ENCODE measurements at regions not wholly inside any gene's neighbourhood (a gene's known extent, or its start where the extent isn't known, plus 50 kb on each side); places are given as distances from the start of the nearest gene placed in this dataset.

GRCh38 chr6:148620579-148621298 is 126.1 kb upstream of the UST start:
- Histone ChIP-seq H2AFZ (ENCODE audit: low read depth, low read length) (no peak overlapping the region), H3K4ac (ENCODE audit: low read depth in 1 of 2, low read length in 2 of 2) (no peak overlapping the region), H2BK5ac (ENCODE audit: low read depth, low read length, poor library complexity, severe bottlenecking) (no peak overlapping the region), H3K14ac (ENCODE audit: low read length in 2 of 2) (no peak overlapping the region), H2BK15ac (ENCODE audit: low read depth, poor library complexity, severe bottlenecking) (no peak overlapping the region), H3K4me3 (ENCODE audit: insufficient read depth in 1 of 2, low read depth in 1 of 2, low read length in 2 of 2) (no peak overlapping the region), H3K79me1 (replicated peaks; ENCODE audit: low read length, poor library complexity, severe bottlenecking) (no peaks in the 10 kb centered on the region), H2AK5ac (ENCODE audit: low read length, severe bottlenecking) (no peak overlapping the region), H3K27me3 (ENCODE audit: control insufficient read depth in 1 of 2, insufficient read depth in 1 of 2, low read length in 2 of 2) (no peaks in the 10 kb centered on the region), H3K9me3 (ENCODE audit: control insufficient read depth, low read length) (no peaks in the 10 kb centered on the region), H3K4me2 (ENCODE audit: low read length, poor library complexity, severe bottlenecking) (no peak overlapping the region), H2BK120ac (ENCODE audit: low read depth, low read length) (no peak overlapping the region), H3K4me1 (ENCODE audit: control insufficient read depth, insufficient read depth, low read depth, low read length) (no peaks in the 10 kb centered on the region), H2BK12ac (ENCODE audit: low read length in 2 of 2) (no peak overlapping the region), H3K23ac (ENCODE audit: low read length in 2 of 2) (no peak overlapping the region), H3K9ac (ENCODE audit: low read length) (no peak overlapping the region), H4K91ac (ENCODE audit: low read length) (no peak overlapping the region), H3K18ac (ENCODE audit: low read depth in 1 of 2, low read length in 2 of 2) (no peak overlapping the region), H4K8ac (ENCODE audit: low read length) (no peak overlapping the region), H3K27ac (ENCODE audit: low read length, poor library complexity, severe bottlenecking) (no peak overlapping the region), H3K36me3 (ENCODE audit: control insufficient read depth in 1 of 2, insufficient read depth in 2 of 2, low read depth in 1 of 2, low read length in 2 of 2) (no peaks in the 10 kb centered on the region)
- WGBS: 89% methylated on average over 5 of the region's 5 CpGs
- no peak for DNase-seq

GRCh38 chr6:148625609-148626008 is 121.2 kb upstream of the UST start:
- Histone ChIP-seq H2AK5ac (ENCODE audit: low read length, severe bottlenecking) (no peak overlapping the region), H2AFZ (ENCODE audit: low read depth, low read length) (no peak overlapping the region), H4K8ac (ENCODE audit: low read length) (no peak overlapping the region), H3K4ac (ENCODE audit: low read depth in 1 of 2, low read length in 2 of 2) (no peak overlapping the region), H2BK120ac (ENCODE audit: low read depth, low read length) (no peak overlapping the region), H2BK15ac (ENCODE audit: low read depth, poor library complexity, severe bottlenecking) (no peak overlapping the region), H3K23ac (ENCODE audit: low read length in 2 of 2) (no peak overlapping the region), H3K36me3 (ENCODE audit: control insufficient read depth in 1 of 2, insufficient read depth in 2 of 2, low read depth in 1 of 2, low read length in 2 of 2) (no peaks in the 10 kb centered on the region), H3K4me3 (ENCODE audit: insufficient read depth in 1 of 2, low read depth in 1 of 2, low read length in 2 of 2) (no peak overlapping the region), H2BK5ac (ENCODE audit: low read depth, low read length, poor library complexity, severe bottlenecking) (no peak overlapping the region), H3K9me3 (ENCODE audit: control insufficient read depth, low read length) (no peaks in the 10 kb centered on the region), H3K79me1 (replicated peaks; ENCODE audit: low read length, poor library complexity, severe bottlenecking) (no peaks in the 10 kb centered on the region), H3K27me3 (ENCODE audit: control insufficient read depth in 1 of 2, insufficient read depth in 1 of 2, low read length in 2 of 2) (no peaks in the 10 kb centered on the region), H3K18ac (ENCODE audit: low read depth in 1 of 2, low read length in 2 of 2) (no peak overlapping the region), H3K14ac (ENCODE audit: low read length in 2 of 2) (no peak overlapping the region), H2BK12ac (ENCODE audit: low read length in 2 of 2) (no peak overlapping the region), H3K4me1 (ENCODE audit: control insufficient read depth, insufficient read depth, low read depth, low read length) (no peaks in the 10 kb centered on the region), H3K27ac (ENCODE audit: low read length, poor library complexity, severe bottlenecking) (no peak overlapping the region), H3K9ac (ENCODE audit: low read length) (no peak overlapping the region), H3K4me2 (ENCODE audit: low read length, poor library complexity, severe bottlenecking) (no peak overlapping the region), H4K91ac (ENCODE audit: low read length) (no peak overlapping the region)
- no CpG with 5 or more reads among the region's 2 CpGs for WGBS
- DNase-seq: no peak

- no peak overlapping the region for H3K14ac ChIP-seq (ENCODE audit: low read length in 2 of 2)
- no peaks in the 10 kb centered on the region for H3K36me3 ChIP-seq (ENCODE audit: control insufficient read depth in 1 of 2, insufficient read depth in 2 of 2, low read depth in 1 of 2, low read length in 2 of 2)
- no peak overlapping the region for H3K23ac ChIP-seq (ENCODE audit: low read length in 2 of 2)
- peak overlapping the region; percentile 17 for H3K9ac ChIP-seq (ENCODE audit: low read length)
- no peak overlapping the region for H2BK12ac ChIP-seq (ENCODE audit: low read length in 2 of 2)
- H4K8ac ChIP-seq (ENCODE audit: low read length): no peak overlapping the region
- H2AFZ ChIP-seq (ENCODE audit: low read depth, low read length): no peak overlapping the region
- no peaks in the 10 kb centered on the region for H3K4me1 ChIP-seq (ENCODE audit: control insufficient read depth, insufficient read depth, low read depth, low read length)
- H2BK15ac ChIP-seq (ENCODE audit: low read depth, poor library complexity, severe bottlenecking): no peak overlapping the region
- H3K4me2 ChIP-seq (ENCODE audit: low read length, poor library complexity, severe bottlenecking): no peak overlapping the region
- H2AK5ac ChIP-seq (ENCODE audit: low read length, severe bottlenecking): no peak overlapping the region
- no peak overlapping the region for H3K4ac ChIP-seq (ENCODE audit: low read depth in 1 of 2, low read length in 2 of 2)
- H3K4me3 ChIP-seq (ENCODE audit: insufficient read depth in 1 of 2, low read depth in 1 of 2, low read length in 2 of 2): no peak overlapping the region
- no peak overlapping the region for H4K91ac ChIP-seq (ENCODE audit: low read length)
- no peak overlapping the region for H3K18ac ChIP-seq (ENCODE audit: low read depth in 1 of 2, low read length in 2 of 2)
- H2BK120ac ChIP-seq (ENCODE audit: low read depth, low read length): no peak overlapping the region
- DNase-seq: peak; percentile 17
- no peak overlapping the region for H2BK5ac ChIP-seq (ENCODE audit: low read depth, low read length, poor library complexity, severe bottlenecking)
- no peaks in the 10 kb centered on the region for H3K9me3 ChIP-seq (ENCODE audit: control insufficient read depth, low read length)
- H3K27me3 ChIP-seq (ENCODE audit: control insufficient read depth in 1 of 2, insufficient read depth in 1 of 2, low read length in 2 of 2): no peaks in the 10 kb centered on the region
- H3K79me1 ChIP-seq (replicated peaks; ENCODE audit: low read length, poor library complexity, severe bottlenecking): no peaks in the 10 kb centered on the region
- H3K27ac ChIP-seq (ENCODE audit: low read length, poor library complexity, severe bottlenecking): no peak overlapping the region
These were observed 118.6 kb upstream of the UST start for GRCh38 chr6:148628251-148628650.

- DNase-seq: peak; percentile 14
- no peak overlapping the region for H4K8ac ChIP-seq (ENCODE audit: low read length)
- H3K9me3 ChIP-seq (ENCODE audit: control insufficient read depth, low read length): no peaks in the 10 kb centered on the region
- H3K79me1 ChIP-seq (replicated peaks; ENCODE audit: low read length, poor library complexity, severe bottlenecking): no peaks in the 10 kb centered on the region
- WGBS: 9% methylated on average over 1 of the region's 1 CpG
- no peak overlapping the region for H2BK120ac ChIP-seq (ENCODE audit: low read depth, low read length)
- no peak overlapping the region for H3K23ac ChIP-seq (ENCODE audit: low read length in 2 of 2)
- no peak overlapping the region for H2BK5ac ChIP-seq (ENCODE audit: low read depth, low read length, poor library complexity, severe bottlenecking)
- peak overlapping the region; percentile 69 for H3K9ac ChIP-seq (ENCODE audit: low read length)
- no peak overlapping the region for H3K4me2 ChIP-seq (ENCODE audit: low read length, poor library complexity, severe bottlenecking)
- H3K27ac ChIP-seq (ENCODE audit: low read length, poor library complexity, severe bottlenecking): no peak overlapping the region
- H3K4me1 ChIP-seq (ENCODE audit: control insufficient read depth, insufficient read depth, low read depth, low read length): no peaks in the 10 kb centered on the region
- no peak overlapping the region for H3K14ac ChIP-seq (ENCODE audit: low read length in 2 of 2)
- H2AFZ ChIP-seq (ENCODE audit: low read depth, low read length): no peak overlapping the region
- no peaks in the 10 kb centered on the region for H3K36me3 ChIP-seq (ENCODE audit: control insufficient read depth in 1 of 2, insufficient read depth in 2 of 2, low read depth in 1 of 2, low read length in 2 of 2)
- no peak overlapping the region for H3K18ac ChIP-seq (ENCODE audit: low read depth in 1 of 2, low read length in 2 of 2)
- H3K4me3 ChIP-seq (ENCODE audit: insufficient read depth in 1 of 2, low read depth in 1 of 2, low read length in 2 of 2): peak overlapping the region in 1 of 2 experiments; percentile 55
- H4K91ac ChIP-seq (ENCODE audit: low read length): no peak overlapping the region
- no peak overlapping the region for H2BK15ac ChIP-seq (ENCODE audit: low read depth, poor library complexity, severe bottlenecking)
- H3K27me3 ChIP-seq (ENCODE audit: control insufficient read depth in 1 of 2, insufficient read depth in 1 of 2, low read length in 2 of 2): no peaks in the 10 kb centered on the region
- H2BK12ac ChIP-seq (ENCODE audit: low read length in 2 of 2): no peak overlapping the region
- no peak overlapping the region for H2AK5ac ChIP-seq (ENCODE audit: low read length, severe bottlenecking)
- H3K4ac ChIP-seq (ENCODE audit: low read depth in 1 of 2, low read length in 2 of 2): no peak overlapping the region
These were observed 117.6 kb upstream of the UST start for GRCh38 chr6:148629181-148629580.

All from mesenchymal stem cell (in vitro differentiated cells and primary cell).